ENCODE measurements at regions not wholly inside any gene's neighbourhood (a gene's known extent, or its start where the extent isn't known, plus 50 kb on each side); places are given as distances from the start of the nearest gene placed in this dataset.

DNA sequence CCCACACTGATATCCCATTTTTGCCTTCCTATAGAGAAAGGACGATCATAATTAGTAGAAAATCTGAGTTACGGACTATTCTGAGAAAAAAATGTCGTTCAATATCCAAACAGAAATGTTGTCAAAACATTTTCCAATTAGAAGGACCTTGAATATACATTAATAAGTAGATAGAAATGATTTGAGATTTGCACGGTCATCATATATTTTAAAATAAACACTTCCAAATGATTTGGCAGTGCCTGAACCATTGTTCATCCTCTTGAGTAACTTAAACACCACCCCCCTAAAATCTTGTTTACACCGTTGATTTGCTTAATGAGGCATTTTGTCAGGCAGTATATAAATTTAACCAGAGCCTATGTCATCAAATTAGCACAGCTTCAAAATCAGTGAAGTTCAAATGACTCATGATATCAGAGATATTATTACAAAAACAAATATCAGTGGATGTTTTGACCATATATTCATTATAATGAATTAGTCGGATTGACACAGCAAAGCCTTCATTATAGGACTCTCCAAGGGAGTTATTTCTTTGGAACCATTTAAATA lies 105.0 kb downstream of the ACTL7B start:
- TF ChIP-seq, protein P1, sequence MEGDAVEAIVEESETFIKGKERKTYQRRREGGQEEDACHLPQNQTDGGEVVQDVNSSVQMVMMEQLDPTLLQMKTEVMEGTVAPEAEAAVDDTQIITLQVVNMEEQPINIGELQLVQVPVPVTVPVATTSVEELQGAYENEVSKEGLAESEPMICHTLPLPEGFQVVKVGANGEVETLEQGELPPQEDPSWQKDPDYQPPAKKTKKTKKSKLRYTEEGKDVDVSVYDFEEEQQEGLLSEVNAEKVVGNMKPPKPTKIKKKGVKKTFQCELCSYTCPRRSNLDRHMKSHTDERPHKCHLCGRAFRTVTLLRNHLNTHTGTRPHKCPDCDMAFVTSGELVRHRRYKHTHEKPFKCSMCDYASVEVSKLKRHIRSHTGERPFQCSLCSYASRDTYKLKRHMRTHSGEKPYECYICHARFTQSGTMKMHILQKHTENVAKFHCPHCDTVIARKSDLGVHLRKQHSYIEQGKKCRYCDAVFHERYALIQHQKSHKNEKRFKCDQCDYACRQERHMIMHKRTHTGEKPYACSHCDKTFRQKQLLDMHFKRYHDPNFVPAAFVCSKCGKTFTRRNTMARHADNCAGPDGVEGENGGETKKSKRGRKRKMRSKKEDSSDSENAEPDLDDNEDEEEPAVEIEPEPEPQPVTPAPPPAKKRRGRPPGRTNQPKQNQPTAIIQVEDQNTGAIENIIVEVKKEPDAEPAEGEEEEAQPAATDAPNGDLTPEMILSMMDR (IDR thresholded peaks at IDR 0.05), result no peak
- TF ChIP-seq POLR2A (IDR thresholded peaks at IDR 0.05), result no peak

Data from vagina (tissue), 2 donors.